Smooth muscle cell (in vitro differentiated cells): ENCODE measurements at regions not wholly inside any gene's neighbourhood (a gene's known extent, or its start where the extent isn't known, plus 50 kb on each side); places are given as distances from the start of the nearest gene placed in this dataset.

Source experiments
- DNase-seq: peaks from one replicate; lab custom pipeline; 2025; ENCODE audit not compliant: unreplicated experiment; lab: John Stamatoyannopoulos, UW
- H2AFZ ChIP-seq: fragments of 200-600 bp; sonication (generic); 2 replicates; pipeline ENCODE4 v1.6.0; 2016; ENCODE audit warnings: antibody characterized with exemption, low read depth, mild to moderate bottlenecking
- H3F3A ChIP-seq: fragments of 200-600 bp; sonication (generic); 2 replicates; pipeline ENCODE4 v1.6.0; 2017; ENCODE audit warnings: antibody characterized with exemption, low read depth
- H3K27ac ChIP-seq: fragments of 200-600 bp; sonication (generic); 2 replicates; pipeline ENCODE4 v1.5.1; 2016; ENCODE audit warnings: low read depth, mild to moderate bottlenecking
- H3K27me3 ChIP-seq: fragments of 200-600 bp; sonication (generic); 2 replicates; pipeline ENCODE4 v1.6.1; 2016; ENCODE audit warnings: low read depth, mild to moderate bottlenecking
- H3K36me3 ChIP-seq: fragments of 200-600 bp; sonication (generic); 2 replicates; pipeline ENCODE4 v1.5.1; 2016; ENCODE audit warnings: low read depth
- H3K4me1 ChIP-seq: fragments of 200-600 bp; sonication (generic); 2 replicates; pipeline ENCODE4 v1.5.1; 2016; ENCODE audit warnings: low read depth
- H3K4me2 ChIP-seq: fragments of 200-600 bp; sonication (generic); 2 replicates; pipeline ENCODE4 v1.6.0; 2016; ENCODE audit warnings: mild to moderate bottlenecking
- H3K4me3 ChIP-seq: fragments of 200-600 bp; sonication (generic); 2 replicates; pipeline ENCODE4 v1.5.1; 2016; ENCODE audit warnings: mild to moderate bottlenecking
- H3K79me2 ChIP-seq: fragments of 200-600 bp; sonication (generic); 2 replicates; pipeline ENCODE4 v1.6.0; 2016; ENCODE audit warnings: low read depth, mild to moderate bottlenecking
- H3K9ac ChIP-seq: fragments of 200-600 bp; sonication (generic); 2 replicates; pipeline ENCODE4 v1.6.0; 2016; ENCODE audit warnings: low read depth
- H3K9me3 ChIP-seq: fragments of 200-600 bp; sonication (generic); replicated peaks from 2 replicates; pipeline ENCODE4 v1.5.1; 2016; ENCODE audit warnings: low read depth
- H4K20me1 ChIP-seq: fragments of 200-600 bp; sonication (generic); 2 replicates; pipeline ENCODE4 v1.6.0; 2016; ENCODE audit warnings: low read depth
- WGBS: methylation state at CpG from one replicate; pipeline ENCODE4 v1.1.7; 2016; ENCODE audit warnings: low lambda C conversion rate; 5-methylcytosine and 5-hydroxymethylcytosine counted together
- TF ChIP-seq, protein P1 (sequence below): fragments of 200-600 bp; sonication (generic); IDR thresholded peaks from 2 replicates; pipeline ENCODE4 v1.5.1; 2017; ENCODE audit warnings: borderline replicate concordance, mild to moderate bottlenecking, antibody characterized with exemption; ENCODE audit not compliant: insufficient read depth, poor library complexity, severe bottlenecking

DNA sequence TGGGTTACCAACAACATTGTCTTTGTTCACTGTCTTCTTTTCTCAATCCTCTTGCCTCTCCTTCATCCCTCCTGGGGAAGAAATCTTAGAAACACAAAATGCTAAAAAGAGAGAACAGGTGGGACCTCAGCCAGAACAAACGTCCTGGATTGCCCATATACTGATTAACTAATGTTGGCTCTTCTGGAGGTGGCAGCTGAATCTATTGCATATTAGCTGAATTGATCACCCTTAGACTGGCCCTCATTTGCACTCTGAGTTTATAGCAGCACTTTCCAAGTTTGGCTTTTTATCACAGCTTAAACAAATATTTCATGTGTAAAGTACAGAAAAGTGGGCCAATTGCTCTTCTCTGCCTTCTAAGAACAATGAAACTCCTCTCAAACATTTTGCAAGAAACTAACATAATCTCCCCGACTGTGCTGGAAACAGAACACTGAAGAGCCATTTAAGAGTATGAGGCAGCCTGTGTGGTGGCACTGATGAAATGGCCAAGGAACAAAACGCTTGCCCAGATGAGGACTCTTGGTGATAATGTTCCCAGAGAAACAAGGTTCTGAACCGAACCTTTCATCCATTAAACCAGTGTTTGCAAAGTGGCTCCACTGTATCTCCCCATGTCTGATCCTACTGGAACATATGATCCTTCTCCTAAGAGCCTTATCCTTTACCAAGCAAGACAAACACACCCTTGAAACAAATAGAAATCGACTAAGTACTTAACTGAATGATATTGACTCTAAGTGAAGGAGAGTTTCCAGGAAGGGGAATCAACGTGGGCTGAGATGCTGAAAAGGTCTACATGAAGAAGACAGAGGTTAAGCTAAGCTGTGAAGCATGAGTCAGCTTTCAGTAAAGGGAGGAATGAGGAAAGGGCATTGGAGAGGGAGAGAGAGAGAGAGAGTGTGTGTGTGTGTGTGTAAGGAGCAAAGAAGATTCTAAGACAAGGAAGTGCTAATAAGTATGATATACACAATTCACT is 83.2 kb upstream of the LIFR start:
- DNase-seq: no peak

DNA sequence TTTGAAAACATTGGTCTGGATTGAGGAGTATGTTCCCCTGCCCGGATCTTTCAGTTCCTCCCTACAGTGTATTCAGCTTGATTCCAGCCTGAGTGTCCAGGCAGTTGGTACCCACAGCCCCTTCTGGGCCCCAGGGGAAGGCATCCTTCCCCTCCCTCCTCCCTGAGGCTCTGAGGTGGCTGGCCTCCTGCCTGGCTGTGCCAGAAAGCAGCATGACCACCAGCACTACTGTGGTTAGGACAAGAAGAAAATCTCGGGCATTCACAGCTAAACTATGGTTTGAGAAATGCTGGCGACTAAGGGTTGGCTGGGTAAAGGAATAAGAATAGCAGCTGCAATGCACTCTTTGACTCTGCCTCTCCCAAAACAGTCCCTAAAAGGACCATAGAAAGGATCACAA is 84.6 kb upstream of the LIFR start:
- Histone ChIP-seq H3K36me3 (no peaks in the 10 kb centered on the region), H2AFZ (peak overlapping the region; percentile 65), H3K9ac (no peak overlapping the region), H3K27ac (no peak overlapping the region), H3K79me2 (no peaks in the 10 kb centered on the region), H3F3A (no peaks in the 10 kb centered on the region), H3K27me3 (no peaks in the 10 kb centered on the region), H3K9me3 (no peaks in the 10 kb centered on the region), H3K4me1 (no peaks in the 10 kb centered on the region), H3K4me2 (no peak overlapping the region), H4K20me1 (no peaks in the 10 kb centered on the region), H3K4me3 (no peak overlapping the region)
- TF ChIP-seq, protein P1, sequence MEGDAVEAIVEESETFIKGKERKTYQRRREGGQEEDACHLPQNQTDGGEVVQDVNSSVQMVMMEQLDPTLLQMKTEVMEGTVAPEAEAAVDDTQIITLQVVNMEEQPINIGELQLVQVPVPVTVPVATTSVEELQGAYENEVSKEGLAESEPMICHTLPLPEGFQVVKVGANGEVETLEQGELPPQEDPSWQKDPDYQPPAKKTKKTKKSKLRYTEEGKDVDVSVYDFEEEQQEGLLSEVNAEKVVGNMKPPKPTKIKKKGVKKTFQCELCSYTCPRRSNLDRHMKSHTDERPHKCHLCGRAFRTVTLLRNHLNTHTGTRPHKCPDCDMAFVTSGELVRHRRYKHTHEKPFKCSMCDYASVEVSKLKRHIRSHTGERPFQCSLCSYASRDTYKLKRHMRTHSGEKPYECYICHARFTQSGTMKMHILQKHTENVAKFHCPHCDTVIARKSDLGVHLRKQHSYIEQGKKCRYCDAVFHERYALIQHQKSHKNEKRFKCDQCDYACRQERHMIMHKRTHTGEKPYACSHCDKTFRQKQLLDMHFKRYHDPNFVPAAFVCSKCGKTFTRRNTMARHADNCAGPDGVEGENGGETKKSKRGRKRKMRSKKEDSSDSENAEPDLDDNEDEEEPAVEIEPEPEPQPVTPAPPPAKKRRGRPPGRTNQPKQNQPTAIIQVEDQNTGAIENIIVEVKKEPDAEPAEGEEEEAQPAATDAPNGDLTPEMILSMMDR: no peak
- WGBS: 68% methylated on average over 3 of the region's 3 CpGs
- DNase-seq: no peak

More for the DNA sequence above, 83.2 kb upstream of the LIFR start:
- Histone ChIP-seq H3F3A (no peaks in the 10 kb centered on the region), H3K9me3 (no peaks in the 10 kb centered on the region), H3K4me1 (no peaks in the 10 kb centered on the region), H3K27ac (no peak overlapping the region), H3K79me2 (no peaks in the 10 kb centered on the region), H3K4me2 (no peak overlapping the region), H3K9ac (no peak overlapping the region), H3K4me3 (no peak overlapping the region), H3K36me3 (no peaks in the 10 kb centered on the region), H2AFZ (no peak overlapping the region), H4K20me1 (no peaks in the 10 kb centered on the region), H3K27me3 (no peaks in the 10 kb centered on the region)
- TF ChIP-seq, protein P1: no peak
- 69% methylated on average over 6 of the region's 6 CpGs for WGBS

DNA sequence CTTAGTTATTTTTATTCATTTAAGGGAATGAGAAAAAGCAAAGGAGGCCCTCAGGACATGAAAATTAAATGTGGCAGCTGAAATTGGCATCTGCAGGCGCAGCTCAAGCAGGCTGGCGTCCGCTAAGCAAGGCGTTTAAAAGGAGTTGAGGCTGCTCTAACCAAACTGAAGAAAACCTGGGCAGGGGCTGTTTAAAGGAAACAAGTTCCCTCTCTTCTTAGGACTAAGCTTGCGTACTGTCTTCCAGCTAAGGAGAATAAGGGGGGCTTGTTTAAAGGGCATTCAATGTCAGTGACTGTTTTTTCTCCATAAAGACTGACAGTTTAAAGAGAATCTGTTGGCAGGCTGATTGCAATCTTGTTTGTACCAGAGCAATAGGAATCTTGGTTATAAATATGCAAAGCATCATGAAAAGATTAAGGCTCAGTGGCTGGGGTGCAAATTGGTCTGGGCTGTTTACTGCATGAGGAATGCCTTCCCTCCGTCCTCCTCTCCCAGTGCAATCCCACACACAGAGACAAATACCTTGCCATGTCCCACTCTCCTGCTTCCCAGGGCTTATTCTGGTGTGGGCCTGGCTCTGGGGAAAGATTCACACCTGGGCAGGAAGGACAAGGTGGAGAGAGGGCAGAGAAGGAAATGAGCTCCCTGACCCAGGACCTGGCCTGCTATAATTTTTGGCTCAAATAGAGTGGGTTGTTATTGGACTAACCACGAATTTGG is 85.9 kb upstream of the LIFR start:
- Histone ChIP-seq H2AFZ (peak overlapping the region; percentile 58), H3K27me3 (no peaks in the 10 kb centered on the region), H4K20me1 (no peaks in the 10 kb centered on the region), H3K4me3 (no peak overlapping the region), H3K79me2 (no peaks in the 10 kb centered on the region), H3K36me3 (no peaks in the 10 kb centered on the region), H3K9me3 (no peaks in the 10 kb centered on the region), H3K9ac (no peak overlapping the region), H3F3A (no peaks in the 10 kb centered on the region), H3K4me1 (no peaks in the 10 kb centered on the region), H3K4me2 (no peak overlapping the region), H3K27ac (no peak overlapping the region)
- 69% methylated on average over 7 of the region's 7 CpGs for WGBS
- TF ChIP-seq, protein P1: no peak
- no peak for DNase-seq
